KMS-11 (cell line): ENCODE measurements at regions not wholly inside any gene's neighbourhood (a gene's known extent, or its start where the extent isn't known, plus 50 kb on each side); places are given as distances from the start of the nearest gene placed in this dataset.

Source experiments
- H2AFZ ChIP-seq: fragments of 200-600 bp; sonication (generic); 2 replicates; pipeline ENCODE4 v1.6.1; 2016; ENCODE audit warnings: antibody characterized with exemption, mixed run types, low read depth
- H3K27ac ChIP-seq: fragments of 200-600 bp; sonication (generic); 2 replicates; pipeline ENCODE4 v1.6.1; 2016; ENCODE audit warnings: mild to moderate bottlenecking, mixed run types
- H3K27me3 ChIP-seq: fragments of 200-600 bp; sonication (generic); 2 replicates; pipeline ENCODE4 v1.6.1; 2017; ENCODE audit warnings: mild to moderate bottlenecking, low read depth, mixed run types, moderate library complexity; ENCODE audit not compliant: insufficient read depth
- H3K36me3 ChIP-seq: fragments of 200-600 bp; sonication (generic); 2 replicates; pipeline ENCODE4 v1.6.1; 2017; ENCODE audit warnings: mild to moderate bottlenecking, mixed run types; ENCODE audit not compliant: insufficient read depth
- H3K4me1 ChIP-seq: fragments of 200-600 bp; sonication (generic); 2 replicates; pipeline ENCODE4 v1.6.1; 2016; ENCODE audit warnings: mild to moderate bottlenecking, low read depth, mixed run types; ENCODE audit not compliant: poor library complexity, severe bottlenecking
- H3K4me2 ChIP-seq: fragments of 200-600 bp; sonication (generic); 2 replicates; pipeline ENCODE4 v1.7.0; 2016; ENCODE audit warnings: mild to moderate bottlenecking, mixed run types
- H3K4me3 ChIP-seq: fragments of 200-600 bp; sonication (generic); IDR thresholded peaks from 2 replicates; pipeline ENCODE4 v1.6.1; 2017; ENCODE audit warnings: low read depth, low read length, mixed read lengths; ENCODE audit not compliant: insufficient read depth
- H3K79me2 ChIP-seq: fragments of 200-600 bp; sonication (generic); 2 replicates; pipeline ENCODE4 v1.6.1; 2016; ENCODE audit warnings: low read depth, mixed run types; ENCODE audit not compliant: insufficient read depth
- H3K9ac ChIP-seq: fragments of 200-600 bp; sonication (generic); 2 replicates; pipeline ENCODE4 v1.6.1; 2016; ENCODE audit warnings: mild to moderate bottlenecking, mixed run types
- H4K20me1 ChIP-seq: fragments of 200-600 bp; sonication (generic); 2 replicates; pipeline ENCODE4 v1.6.1; 2016; ENCODE audit warnings: mild to moderate bottlenecking, mixed run types; ENCODE audit not compliant: insufficient read depth
- CTCF ChIP-seq: fragments of 200-600 bp; sonication (generic); conservative IDR thresholded peaks from 2 replicates; pipeline ENCODE4 v1.6.1; 2017; ENCODE audit warnings: low read depth, mild to moderate bottlenecking, antibody characterized with exemption, low read length, moderate library complexity, mixed read lengths

GRCh38 chr9:118423721-118424120, 719.5 kb downstream of the TLR4 start:
- H3K4me2 ChIP-seq: no peak overlapping the region
- no peaks in the 10 kb centered on the region for H4K20me1 ChIP-seq
- no peaks in the 10 kb centered on the region for H3K36me3 ChIP-seq
- H3K79me2 ChIP-seq: no peaks in the 10 kb centered on the region
- H2AFZ ChIP-seq: no peak overlapping the region
- H3K9ac ChIP-seq: no peak overlapping the region
- no peak overlapping the region for H3K27ac ChIP-seq
- H3K4me1 ChIP-seq: no peaks in the 10 kb centered on the region
- no peaks in the 10 kb centered on the region for H3K27me3 ChIP-seq
- no peak overlapping the region for H3K4me3 ChIP-seq
- TF ChIP-seq CTCF: no peak

- Histone ChIP-seq H3K4me2 (no peak overlapping the region), H2AFZ (no peak overlapping the region), H3K36me3 (no peaks in the 10 kb centered on the region), H3K79me2 (no peaks in the 10 kb centered on the region), H4K20me1 (no peaks in the 10 kb centered on the region), H3K4me1 (no peaks in the 10 kb centered on the region), H3K27me3 (no peaks in the 10 kb centered on the region), H3K4me3 (no peak overlapping the region), H3K27ac (no peak overlapping the region), H3K9ac (no peak overlapping the region)
- TF ChIP-seq CTCF: no peak
These were observed 722.6 kb downstream of the TLR4 start for GRCh38 chr9:118426772-118427171.

- H2AFZ ChIP-seq: no peak overlapping the region
- H3K4me3 ChIP-seq: no peak overlapping the region
- no peak overlapping the region for H3K4me2 ChIP-seq
- H3K36me3 ChIP-seq: no peaks in the 10 kb centered on the region
- no peaks in the 10 kb centered on the region for H3K4me1 ChIP-seq
- H3K79me2 ChIP-seq: no peaks in the 10 kb centered on the region
- no peak for TF ChIP-seq CTCF
- H4K20me1 ChIP-seq: no peaks in the 10 kb centered on the region
- no peak overlapping the region for H3K9ac ChIP-seq
- no peaks in the 10 kb centered on the region for H3K27me3 ChIP-seq
- no peak overlapping the region for H3K27ac ChIP-seq
These were observed 734.6 kb downstream of the TLR4 start for GRCh38 chr9:118438810-118439209.

- H3K27ac ChIP-seq: no peak overlapping the region
- H2AFZ ChIP-seq: no peak overlapping the region
- H3K27me3 ChIP-seq: no peaks in the 10 kb centered on the region
- H3K4me1 ChIP-seq: no peaks in the 10 kb centered on the region
- no peaks in the 10 kb centered on the region for H3K36me3 ChIP-seq
- no peak overlapping the region for H3K4me3 ChIP-seq
- H3K79me2 ChIP-seq: no peaks in the 10 kb centered on the region
- H3K9ac ChIP-seq: no peak overlapping the region
- H4K20me1 ChIP-seq: no peaks in the 10 kb centered on the region
- no peak overlapping the region for H3K4me2 ChIP-seq
- no peak for TF ChIP-seq CTCF
These were observed 735.2 kb downstream of the TLR4 start for GRCh38 chr9:118439441-118439840.

- H3K36me3 ChIP-seq: no peaks in the 10 kb centered on the region
These were observed 740.2 kb downstream of the TLR4 start for GRCh38 chr9:118444403-118444802.

More at GRCh38 chr9:118444403-118444802, 740.2 kb downstream of the TLR4 start:
- Histone ChIP-seq H3K4me2 (no peak overlapping the region), H3K79me2 (no peaks in the 10 kb centered on the region), H3K27me3 (no peaks in the 10 kb centered on the region), H2AFZ (no peak overlapping the region), H3K4me1 (no peaks in the 10 kb centered on the region), H3K4me3 (no peak overlapping the region), H3K27ac (no peak overlapping the region), H3K9ac (no peak overlapping the region), H4K20me1 (no peaks in the 10 kb centered on the region)
- TF ChIP-seq CTCF: no peak
